GM12874 (cell line): ENCODE measurements at regions not wholly inside any gene's neighbourhood (a gene's known extent, or its start where the extent isn't known, plus 50 kb on each side); places are given as distances from the start of the nearest gene placed in this dataset.

ENCODE experiments used
- TF ChIP-seq, protein P1 (sequence below): IDR thresholded peaks from 2 replicates; pipeline ENCODE4 v1.5.1; 2011; ENCODE audit warnings: low read depth, mild to moderate bottlenecking, control low read depth, low read length, moderate library complexity; ENCODE audit not compliant: insufficient read depth

DNA sequence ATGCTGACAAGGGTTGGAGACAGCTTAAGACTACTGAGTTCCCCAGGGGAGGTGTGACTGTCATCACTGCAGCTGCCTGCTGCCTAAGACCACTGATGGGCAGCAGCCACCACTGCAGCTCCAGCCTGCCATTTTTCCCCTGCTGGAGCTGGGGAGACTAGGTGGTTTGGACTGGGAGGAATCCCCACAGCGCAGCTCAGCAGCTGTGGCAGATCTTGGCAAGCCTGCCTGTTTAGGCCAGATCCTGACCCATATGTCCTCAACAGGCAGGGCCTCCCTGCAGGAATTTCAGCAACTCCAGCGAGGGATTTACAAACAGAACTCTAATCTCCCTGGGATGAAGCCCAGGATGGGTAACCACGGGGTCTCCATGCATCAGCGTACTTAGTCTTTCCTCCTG lies 356.4 kb upstream of the TOM1L1 start:
- TF ChIP-seq, protein P1, sequence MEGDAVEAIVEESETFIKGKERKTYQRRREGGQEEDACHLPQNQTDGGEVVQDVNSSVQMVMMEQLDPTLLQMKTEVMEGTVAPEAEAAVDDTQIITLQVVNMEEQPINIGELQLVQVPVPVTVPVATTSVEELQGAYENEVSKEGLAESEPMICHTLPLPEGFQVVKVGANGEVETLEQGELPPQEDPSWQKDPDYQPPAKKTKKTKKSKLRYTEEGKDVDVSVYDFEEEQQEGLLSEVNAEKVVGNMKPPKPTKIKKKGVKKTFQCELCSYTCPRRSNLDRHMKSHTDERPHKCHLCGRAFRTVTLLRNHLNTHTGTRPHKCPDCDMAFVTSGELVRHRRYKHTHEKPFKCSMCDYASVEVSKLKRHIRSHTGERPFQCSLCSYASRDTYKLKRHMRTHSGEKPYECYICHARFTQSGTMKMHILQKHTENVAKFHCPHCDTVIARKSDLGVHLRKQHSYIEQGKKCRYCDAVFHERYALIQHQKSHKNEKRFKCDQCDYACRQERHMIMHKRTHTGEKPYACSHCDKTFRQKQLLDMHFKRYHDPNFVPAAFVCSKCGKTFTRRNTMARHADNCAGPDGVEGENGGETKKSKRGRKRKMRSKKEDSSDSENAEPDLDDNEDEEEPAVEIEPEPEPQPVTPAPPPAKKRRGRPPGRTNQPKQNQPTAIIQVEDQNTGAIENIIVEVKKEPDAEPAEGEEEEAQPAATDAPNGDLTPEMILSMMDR = no peak

DNA sequence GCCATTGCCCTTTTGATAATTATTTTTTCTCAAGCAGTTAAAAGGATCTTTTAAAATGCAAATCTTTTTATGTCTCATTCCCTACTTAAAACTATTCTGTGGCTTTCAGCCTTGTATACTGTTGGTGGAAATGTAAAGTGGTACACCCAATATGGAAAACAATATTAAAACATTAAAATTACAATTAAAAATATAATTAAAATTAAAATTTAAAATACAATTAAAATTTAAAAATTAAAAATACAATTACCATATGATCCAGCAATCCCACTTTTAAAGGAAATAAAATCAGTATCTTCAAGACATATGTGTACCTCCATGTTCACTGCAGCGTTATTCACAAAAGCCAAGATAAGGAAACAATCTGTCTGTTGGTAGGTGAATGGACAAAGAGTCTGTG lies 340.8 kb upstream of the TOM1L1 start:
- TF ChIP-seq, protein P1 = no peak

DNA sequence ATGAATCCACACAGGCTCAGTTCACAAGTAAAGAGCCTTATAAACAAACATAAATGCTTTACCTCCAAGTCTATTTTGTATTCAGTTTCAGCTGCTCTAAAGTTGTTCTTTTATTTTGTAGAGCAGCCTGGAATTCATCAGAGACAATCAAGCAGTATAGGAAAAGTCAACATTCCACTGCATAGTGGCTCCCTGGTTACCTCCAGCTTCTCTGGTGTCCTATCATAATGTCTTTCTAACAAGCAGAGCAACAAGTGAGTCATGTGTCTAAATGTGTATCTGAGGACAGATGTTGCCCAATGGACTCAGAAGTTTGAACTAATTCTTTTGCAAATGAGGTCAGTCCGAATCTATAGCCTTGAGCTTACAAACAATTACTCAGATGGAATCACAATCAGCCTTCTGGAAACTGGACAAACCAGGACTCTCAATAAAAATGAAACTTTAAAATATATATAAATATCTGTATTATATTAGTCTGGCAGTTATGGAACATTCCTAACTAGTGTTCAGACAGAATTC lies 292.0 kb upstream of the TOM1L1 start:
- TF ChIP-seq, protein P1 = no peak

DNA sequence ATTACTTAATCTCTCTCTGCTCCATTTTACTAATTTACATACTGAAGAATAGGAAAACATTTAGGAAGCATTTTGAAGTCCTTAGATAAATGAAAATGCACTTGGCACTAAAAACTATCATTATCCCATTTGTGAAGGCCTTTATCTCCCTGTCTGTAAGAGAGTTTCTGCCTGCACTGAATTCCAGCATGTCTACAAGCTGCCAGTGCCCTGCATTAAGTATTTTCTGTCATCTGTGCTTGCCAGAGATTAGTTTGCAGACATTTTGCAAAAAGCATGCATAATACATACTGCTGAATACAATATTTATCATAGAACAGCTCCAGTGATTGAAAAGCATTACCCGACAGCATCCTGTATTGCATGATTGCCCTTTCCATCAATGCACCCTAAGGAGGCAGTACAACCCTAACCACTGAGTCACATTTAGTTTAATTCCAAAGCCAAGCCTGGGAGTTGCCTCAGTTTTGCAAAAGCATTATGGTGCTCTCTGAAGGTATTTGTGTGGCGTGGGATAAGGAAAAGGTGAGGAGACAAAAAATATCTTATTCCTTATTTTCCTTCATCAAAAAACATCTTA lies 280.2 kb upstream of the TOM1L1 start:
- TF ChIP-seq, protein P1 = no peak

DNA sequence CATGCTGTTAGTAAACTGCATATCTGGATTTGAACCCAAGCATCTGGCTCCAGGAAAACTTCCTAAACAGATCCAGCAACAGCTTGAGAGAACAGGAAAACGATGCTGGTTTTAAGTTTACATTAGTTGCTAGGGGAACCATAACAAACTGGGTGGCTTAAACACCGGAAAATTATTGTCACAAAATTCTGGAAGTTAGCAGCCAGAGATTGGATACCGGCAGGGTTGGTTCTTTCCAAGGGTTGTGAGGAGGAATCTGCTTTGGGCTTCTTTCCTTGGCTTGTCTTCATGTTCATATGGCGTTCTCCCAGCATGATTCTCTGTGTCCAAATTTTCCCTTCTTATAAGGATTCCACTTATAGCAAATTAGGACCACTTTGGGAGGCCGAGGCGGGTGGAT lies 276.9 kb upstream of the TOM1L1 start:
- TF ChIP-seq, protein P1 = no peak

DNA sequence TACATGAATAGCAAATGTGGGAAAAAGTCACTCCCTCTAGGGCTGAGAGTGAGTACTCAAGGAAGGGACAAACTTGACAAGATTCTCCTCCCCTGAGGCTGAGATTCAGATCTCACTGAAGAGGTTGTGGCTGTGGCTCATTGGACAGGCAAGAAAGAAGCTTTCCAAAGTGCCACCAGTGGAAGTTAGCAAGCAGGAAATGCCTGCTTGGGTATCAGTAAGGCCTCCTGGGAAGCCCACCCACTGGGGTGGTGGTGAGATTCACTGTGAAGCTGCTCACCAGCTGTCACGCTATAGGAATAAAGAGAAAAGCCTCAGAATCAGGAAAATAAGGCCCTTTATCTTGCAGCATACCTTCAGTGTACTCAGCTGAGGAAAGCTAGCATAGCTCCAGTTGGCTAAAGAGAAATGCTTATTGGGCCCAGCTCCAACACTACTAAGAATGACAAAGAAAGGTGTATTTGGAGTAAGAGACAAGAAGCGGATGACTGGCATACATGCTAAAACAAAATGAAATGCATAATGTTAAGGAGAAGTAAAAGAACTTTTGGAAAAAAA lies 274.4 kb upstream of the TOM1L1 start:
- TF ChIP-seq, protein P1 = no peak

DNA sequence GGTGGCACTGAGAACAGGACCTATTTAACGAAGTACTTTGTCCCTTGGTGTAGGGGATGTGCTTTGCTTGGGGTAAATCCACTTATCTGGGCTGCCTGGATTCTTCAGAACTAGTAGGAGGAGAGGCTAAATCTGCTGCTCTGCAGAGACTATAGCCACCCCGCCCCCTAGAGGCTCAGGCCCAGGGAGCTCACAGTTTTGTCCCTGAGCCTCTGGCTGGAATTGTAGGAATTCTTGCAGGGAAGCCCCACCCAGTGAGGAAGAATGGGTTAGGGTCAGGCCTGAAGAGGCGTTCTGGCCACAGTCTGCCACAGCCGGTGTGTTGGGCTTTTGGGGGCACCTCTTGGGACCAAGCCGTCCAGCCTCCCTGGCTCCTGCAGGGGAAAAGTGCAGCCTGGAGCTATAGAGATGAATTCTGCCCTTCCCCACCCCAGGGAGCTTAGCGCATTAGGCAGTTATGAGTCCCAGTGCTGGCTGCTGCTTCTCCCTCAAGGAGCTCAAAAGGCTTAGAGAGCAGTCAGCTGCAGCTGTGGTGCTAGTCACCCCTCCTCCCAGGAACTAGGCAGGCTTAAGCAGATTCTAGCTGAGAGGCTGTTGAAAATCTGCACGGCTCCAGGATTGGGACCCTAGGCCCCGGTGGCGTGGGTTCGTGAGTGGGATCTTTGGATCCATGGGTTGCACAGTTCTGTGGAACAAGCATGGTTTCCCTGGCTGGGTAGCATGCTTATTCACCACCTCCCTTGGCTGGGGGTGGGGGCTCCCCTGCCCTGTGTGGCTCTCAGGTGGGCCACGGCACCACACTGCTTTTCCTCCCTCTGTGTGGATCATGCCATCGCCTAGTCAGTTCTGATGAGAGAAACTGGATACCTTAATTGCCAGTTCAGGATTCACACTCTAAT lies 237.4 kb upstream of the TOM1L1 start:
- TF ChIP-seq, protein P1 = no peak
